SK-N-SH (cell line): ENCODE measurements at regions not wholly inside any gene's neighbourhood (a gene's known extent, or its start where the extent isn't known, plus 50 kb on each side); places are given as distances from the start of the nearest gene placed in this dataset.

Source experiments
- ELF1 ChIP-seq: IDR thresholded peaks from 2 replicates; pipeline ENCODE4 v1.4.0; 2012
- MEF2A ChIP-seq: IDR thresholded peaks from 2 replicates; pipeline ENCODE4 v1.4.0; 2012; ENCODE audit warnings: low read depth, borderline replicate concordance
- SIN3A ChIP-seq: IDR thresholded peaks from 2 replicates; pipeline ENCODE4 v1.6.1; 2012; ENCODE audit warnings: low read depth, mild to moderate bottlenecking, low read length, moderate library complexity, borderline replicate concordance

- TF ChIP-seq SIN3A (no peak), ELF1 (no peak), MEF2A (no peak)
These were observed 172.9 kb upstream of the SASH1 start for GRCh38 chr6:148169706-148170105.
